ENCODE measurements at regions not wholly inside any gene's neighbourhood (a gene's known extent, or its start where the extent isn't known, plus 50 kb on each side); places are given as distances from the start of the nearest gene placed in this dataset.
"Not testable (repeated sequence)": the region's sequence is repeated elsewhere in the genome, so short reads cannot be mapped to it uniquely, and the experiment has no call there.

DNA sequence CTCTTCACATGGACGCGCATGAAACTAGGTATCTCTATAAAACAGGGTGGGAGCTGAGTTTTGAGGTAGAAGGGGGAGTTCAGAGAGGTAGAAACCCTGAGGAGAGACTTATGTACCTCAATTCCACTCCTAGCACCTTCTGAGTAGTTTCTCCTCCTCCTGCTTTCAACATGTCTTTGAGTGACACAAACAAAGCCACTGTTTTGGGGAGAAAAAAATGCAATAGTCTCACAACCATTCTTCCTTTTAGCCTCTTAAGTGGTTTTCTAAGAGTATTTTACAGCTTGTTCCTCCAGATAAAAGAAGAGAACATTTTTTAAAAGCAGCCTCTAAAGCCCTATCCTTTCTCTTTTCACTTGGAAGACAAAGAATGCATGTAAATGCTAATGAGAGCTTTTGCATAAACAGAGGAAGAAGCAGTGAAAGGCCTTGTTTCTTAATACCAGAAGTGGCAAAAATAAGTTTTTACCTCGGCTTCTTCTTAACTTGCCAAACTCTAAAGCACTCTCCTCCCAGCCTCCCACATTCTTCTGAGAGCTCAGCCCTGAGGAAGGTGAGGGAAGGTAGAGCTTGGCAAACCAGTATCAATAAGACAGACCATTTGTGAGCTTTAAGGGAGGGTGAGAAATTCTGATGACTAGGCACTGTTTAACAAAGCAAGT is 1304.4 kb upstream of the ACVR2A start:
- Histone ChIP-seq H3K4me2 (no peak overlapping the region), H3F3A (ENCODE audit: insufficient read depth, low read depth) (no peaks in the 10 kb centered on the region), H3K4me3 (no peak overlapping the region), H3K36me3 (ENCODE audit: low read depth) (no peaks in the 10 kb centered on the region), H3K79me2 (ENCODE audit: low read depth) (no peaks in the 10 kb centered on the region), H3K9me2 (ENCODE audit: insufficient read depth) (no peaks in the 10 kb centered on the region), H3K9me3 (ENCODE audit: insufficient read depth, low read depth) (no peaks in the 10 kb centered on the region), H4K20me1 (ENCODE audit: insufficient read depth) (no peaks in the 10 kb centered on the region), H3K27me3 (ENCODE audit: insufficient read depth, low read depth) (no peaks in the 10 kb centered on the region), H2AFZ (no peak overlapping the region), H3K27ac (no peak overlapping the region), H3K4me1 (replicated peaks; ENCODE audit: insufficient read depth) (no peaks in the 10 kb centered on the region)
- TF ChIP-seq, protein P1, sequence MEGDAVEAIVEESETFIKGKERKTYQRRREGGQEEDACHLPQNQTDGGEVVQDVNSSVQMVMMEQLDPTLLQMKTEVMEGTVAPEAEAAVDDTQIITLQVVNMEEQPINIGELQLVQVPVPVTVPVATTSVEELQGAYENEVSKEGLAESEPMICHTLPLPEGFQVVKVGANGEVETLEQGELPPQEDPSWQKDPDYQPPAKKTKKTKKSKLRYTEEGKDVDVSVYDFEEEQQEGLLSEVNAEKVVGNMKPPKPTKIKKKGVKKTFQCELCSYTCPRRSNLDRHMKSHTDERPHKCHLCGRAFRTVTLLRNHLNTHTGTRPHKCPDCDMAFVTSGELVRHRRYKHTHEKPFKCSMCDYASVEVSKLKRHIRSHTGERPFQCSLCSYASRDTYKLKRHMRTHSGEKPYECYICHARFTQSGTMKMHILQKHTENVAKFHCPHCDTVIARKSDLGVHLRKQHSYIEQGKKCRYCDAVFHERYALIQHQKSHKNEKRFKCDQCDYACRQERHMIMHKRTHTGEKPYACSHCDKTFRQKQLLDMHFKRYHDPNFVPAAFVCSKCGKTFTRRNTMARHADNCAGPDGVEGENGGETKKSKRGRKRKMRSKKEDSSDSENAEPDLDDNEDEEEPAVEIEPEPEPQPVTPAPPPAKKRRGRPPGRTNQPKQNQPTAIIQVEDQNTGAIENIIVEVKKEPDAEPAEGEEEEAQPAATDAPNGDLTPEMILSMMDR (conservative IDR thresholded peaks at IDR 0.05), result no peak
- TF ChIP-seq EZH2 (IDR thresholded peaks at IDR 0.05; ENCODE audit: low read depth), result no peak
- POLR2A ChIA-PET (ENCODE audit: unreplicated experiment), result interaction anchor here (0.5 kb wide), 1 partner anchor 39 kb away, joined by 3 read pairs; no protein-coding TSS in a partner anchor
- BruUV-seq (replicated peaks), result no TSS peak
- intact Hi-C loops (cut with micrococcal nuclease; ENCODE audit: unreplicated experiment), result no loop called here
- no peak for DNase-seq
- CTCF ChIA-PET, result interaction anchor here (0.5 kb wide), 1 partner anchor 121 kb away, joined by 3 read pairs; no protein-coding TSS in a partner anchor

DNA sequence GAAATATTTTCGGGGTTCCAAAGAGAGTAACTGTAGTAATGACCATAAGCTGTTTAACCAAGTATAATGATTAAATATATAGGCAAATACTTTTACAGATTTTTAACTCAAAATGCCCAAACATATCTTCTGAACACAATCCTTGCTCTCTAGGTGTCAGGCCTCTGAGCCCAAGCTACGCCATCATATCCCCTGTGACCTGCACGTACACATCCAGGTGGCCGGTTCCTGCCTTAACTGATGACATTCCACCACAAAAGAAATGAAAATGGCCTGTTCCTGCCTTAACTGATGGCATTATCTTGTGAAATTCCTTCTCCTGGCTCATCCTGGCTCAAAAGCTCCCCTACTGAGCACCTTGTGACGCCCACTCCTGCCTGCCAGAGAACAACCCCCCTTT is 1305.1 kb upstream of the ACVR2A start:
- DNase-seq; H4K20me1 ChIP-seq (ENCODE audit: insufficient read depth); H3K9me2 ChIP-seq (ENCODE audit: insufficient read depth); CTCF ChIA-PET; BruUV-seq (replicated peaks); H3K79me2 ChIP-seq (ENCODE audit: low read depth); H3K4me3 ChIP-seq; H3F3A ChIP-seq (ENCODE audit: insufficient read depth, low read depth); H3K27ac ChIP-seq; H3K27me3 ChIP-seq (ENCODE audit: insufficient read depth, low read depth); H3K36me3 ChIP-seq (ENCODE audit: low read depth); H3K4me2 ChIP-seq; H3K4me1 ChIP-seq (replicated peaks; ENCODE audit: insufficient read depth); H2AFZ ChIP-seq; intact Hi-C loops (cut with micrococcal nuclease; ENCODE audit: unreplicated experiment); H3K9me3 ChIP-seq (ENCODE audit: insufficient read depth, low read depth): not testable (repeated sequence)
- POLR2A ChIA-PET (ENCODE audit: unreplicated experiment), result interaction anchor here (0.5 kb wide), 1 partner anchor 40 kb away, joined by 3 read pairs; no protein-coding TSS in a partner anchor

DNA sequence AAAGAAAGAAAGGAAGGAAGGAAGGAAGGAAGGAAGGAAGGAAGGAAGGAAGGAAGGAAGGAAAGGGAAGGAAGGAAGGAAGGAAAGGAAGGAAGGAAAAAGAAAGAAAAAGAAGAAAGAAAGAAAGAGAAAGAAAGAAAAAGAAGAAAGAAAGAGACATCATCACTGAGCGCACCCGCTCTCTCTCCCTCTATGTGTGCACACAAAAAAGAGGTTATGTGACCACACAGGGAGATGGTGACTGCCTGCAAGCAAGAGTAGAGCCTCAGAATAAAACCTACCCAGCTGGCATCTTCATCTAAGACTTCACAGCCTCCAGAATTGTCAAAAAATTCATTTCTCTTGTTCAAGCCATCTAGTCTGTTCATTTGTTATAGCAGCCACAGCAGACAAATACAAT is 1307.4 kb upstream of the ACVR2A start:
- no peaks in the 10 kb centered on the region for H3K79me2 ChIP-seq (ENCODE audit: low read depth)

More for the DNA sequence above, 1307.4 kb upstream of the ACVR2A start:
- H3K4me2 ChIP-seq, result no peak overlapping the region
- H3K27ac ChIP-seq, result no peak overlapping the region
- no peak for DNase-seq
- TF ChIP-seq, protein P1 (conservative IDR thresholded peaks at IDR 0.05), result no peak
- no peak for TF ChIP-seq EZH2 (IDR thresholded peaks at IDR 0.05; ENCODE audit: low read depth)
- H3K9me3 ChIP-seq (ENCODE audit: insufficient read depth, low read depth), result no peaks in the 10 kb centered on the region
- no peaks in the 10 kb centered on the region for H3K36me3 ChIP-seq (ENCODE audit: low read depth)
- no peaks in the 10 kb centered on the region for H4K20me1 ChIP-seq (ENCODE audit: insufficient read depth)
- H2AFZ ChIP-seq, result no peak overlapping the region
- no peaks in the 10 kb centered on the region for H3K27me3 ChIP-seq (ENCODE audit: insufficient read depth, low read depth)
- no peaks in the 10 kb centered on the region for H3F3A ChIP-seq (ENCODE audit: insufficient read depth, low read depth)
- H3K4me3 ChIP-seq, result no peak overlapping the region
- no peaks in the 10 kb centered on the region for H3K9me2 ChIP-seq (ENCODE audit: insufficient read depth)
- intact Hi-C loops (cut with micrococcal nuclease; ENCODE audit: unreplicated experiment), result no loop called here
- no peaks in the 10 kb centered on the region for H3K4me1 ChIP-seq (replicated peaks; ENCODE audit: insufficient read depth)
- ChIA-PET CTCF (no interaction called here), POLR2A (ENCODE audit: unreplicated experiment) (no interaction called here)
- BruUV-seq (replicated peaks), result no TSS peak
